Testis (tissue), 2 donors: ENCODE measurements at regions not wholly inside any gene's neighbourhood (a gene's known extent, or its start where the extent isn't known, plus 50 kb on each side); places are given as distances from the start of the nearest gene placed in this dataset.

Experiments used
- DNase-seq: peaks from one replicate; pipeline ENCODE4 v3.0.0-alpha.2; 2019
- H3K27ac ChIP-seq, 2 donors: fragments of 200-600 bp; sonication (generic); one replicate each; pipeline ENCODE4 v1.5.1; 2019
- H3K27me3 ChIP-seq: fragments of 200-600 bp; sonication (generic); one replicate; pipeline ENCODE4 v1.5.1; 2019
- H3K36me3 ChIP-seq: fragments of 200-600 bp; sonication (generic); one replicate; pipeline ENCODE4 v1.5.1; 2017; ENCODE audit warnings: low read depth; ENCODE audit errors: missing control alignments
- H3K4me1 ChIP-seq: fragments of 200-600 bp; sonication (generic); one replicate; pipeline ENCODE4 v1.5.1; 2019
- H3K4me3 ChIP-seq, 2 donors: fragments of 200-600 bp; sonication (generic); one replicate each; pipeline ENCODE4 v1.5.1; 2017 to 2019
- H3K9me3 ChIP-seq: fragments of 200-600 bp; sonication (generic); one replicate; pipeline ENCODE4 v1.5.1; 2017
- CTCF ChIP-seq, 3 experiments: fragments of 450-650 bp in 2 of 3; fragments of 200-600 bp in 1 of 3; sonication (generic) in 1 of 3; IDR thresholded peaks; one replicate each; pipeline ENCODE4 v1.5.1; 2016 to 2019; ENCODE audit warnings: antibody characterized with exemption in 3 of 3, mild to moderate bottlenecking in 2 of 3, moderate library complexity in 1 of 3
- POLR2A ChIP-seq: fragments of 450-650 bp; IDR thresholded peaks from one replicate; pipeline ENCODE4 v1.6.1; 2017; ENCODE audit warnings: antibody characterized with exemption, mild to moderate bottlenecking, moderate library complexity
- WGBS, 2 donors: methylation state at CpG; one replicate each; pipeline ENCODE4 v1.1.5; 2018; 5-methylcytosine and 5-hydroxymethylcytosine counted together
- intact Hi-C: fragments of 100-400 bp; cut with DNase I; formaldehyde crosslinking; loops from one replicate; pipeline ENCODE4 v1.15.1; 2023; ENCODE audit warnings: low total_unique reads

DNA sequence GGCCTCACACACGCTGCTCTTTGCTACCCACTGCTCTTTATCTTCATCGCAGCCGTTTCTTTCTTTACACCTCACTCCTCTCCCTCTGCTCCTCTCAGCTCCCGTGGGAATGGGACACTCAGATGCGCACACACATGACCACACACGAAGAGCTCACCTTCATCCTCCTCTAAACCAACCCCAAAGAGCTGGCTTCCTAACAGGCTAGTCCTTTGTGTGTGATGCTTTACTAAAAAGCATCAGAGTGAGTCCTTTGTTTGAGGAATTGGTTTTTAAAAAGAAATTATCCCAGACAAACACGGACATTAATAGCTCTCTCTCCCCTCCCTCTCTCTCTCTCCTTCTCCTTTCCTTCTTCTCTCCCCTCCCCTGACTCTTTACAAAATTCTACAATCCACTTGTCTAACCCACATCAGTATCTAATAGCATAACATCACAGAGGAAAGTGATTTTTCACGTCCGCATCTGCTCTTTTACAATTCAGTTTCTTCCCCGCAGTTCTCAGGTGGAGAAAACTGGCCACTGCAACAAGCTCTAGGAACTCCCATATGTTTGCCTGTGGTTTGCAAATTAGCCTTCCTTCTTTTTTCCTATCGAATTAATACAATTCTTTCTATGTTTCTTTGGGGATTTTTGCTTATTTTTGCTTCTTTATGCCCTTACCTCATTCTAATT is 306.8 kb upstream of the CNR1 start:
- WGBS, 2 donors: 49 to 53% methylated on average over 11 of the region's 11 CpGs
- Histone ChIP-seq H3K9me3 (no peaks in the 10 kb centered on the region), H3K36me3 (no peaks in the 10 kb centered on the region), H3K4me1 (no peaks in the 10 kb centered on the region), H3K27ac (no peak overlapping the region), H3K27me3 (no peaks in the 10 kb centered on the region), H3K4me3 (no peak overlapping the region)
- DNase-seq: no peak
- intact Hi-C loops: no loop called here
- no peak for TF ChIP-seq CTCF (IDR thresholded peaks at IDR 0.05)
- TF ChIP-seq POLR2A: no peak

GRCh38 chr6:88459643-88460042 is 293.5 kb upstream of the CNR1 start:
- 81 to 83% methylated on average over 1 of the region's 1 CpG for WGBS, 2 donors
- no peaks in the 10 kb centered on the region for H3K4me1 ChIP-seq
- TF ChIP-seq CTCF (IDR thresholded peaks at IDR 0.05) (no peak), POLR2A (no peak)

GRCh38 chr6:88459189-88459588 is 293.0 kb upstream of the CNR1 start:
- no peak overlapping the region for H3K4me3 ChIP-seq
- H3K27me3 ChIP-seq: no peaks in the 10 kb centered on the region
- DNase-seq: no peak
- TF ChIP-seq CTCF (IDR thresholded peaks at IDR 0.05) (no peak), POLR2A (no peak)
- H3K4me1 ChIP-seq: no peaks in the 10 kb centered on the region
- no peaks in the 10 kb centered on the region for H3K36me3 ChIP-seq
- intact Hi-C loops: no loop called here
- H3K27ac ChIP-seq: no peak overlapping the region
- no peaks in the 10 kb centered on the region for H3K9me3 ChIP-seq
- WGBS, 2 donors: 92 to 95% methylated on average over 1 of the region's 1 CpG

More at GRCh38 chr6:88459643-88460042, 293.5 kb upstream of the CNR1 start:
- intact Hi-C loops: no loop called here
- H3K4me3 ChIP-seq: no peak overlapping the region
- no peak overlapping the region for H3K27ac ChIP-seq
- no peaks in the 10 kb centered on the region for H3K36me3 ChIP-seq
- no peaks in the 10 kb centered on the region for H3K9me3 ChIP-seq
- H3K27me3 ChIP-seq: no peaks in the 10 kb centered on the region
- DNase-seq: no peak

GRCh38 chr6:88458662-88459061 is 292.5 kb upstream of the CNR1 start:
- no peaks in the 10 kb centered on the region for H3K27me3 ChIP-seq
- TF ChIP-seq POLR2A: no peak
- no peak for TF ChIP-seq CTCF (IDR thresholded peaks at IDR 0.05)
- no peaks in the 10 kb centered on the region for H3K9me3 ChIP-seq
- H3K4me3 ChIP-seq: no peak overlapping the region
- no peaks in the 10 kb centered on the region for H3K4me1 ChIP-seq
- no peaks in the 10 kb centered on the region for H3K36me3 ChIP-seq
- no peak for DNase-seq
- intact Hi-C loops: no loop called here
- no peak overlapping the region for H3K27ac ChIP-seq
- WGBS, 2 donors: 90 to 92% methylated on average over 3 of the region's 3 CpGs

- Histone ChIP-seq H3K36me3 (no peaks in the 10 kb centered on the region), H3K4me3 (no peak overlapping the region), H3K4me1 (no peaks in the 10 kb centered on the region), H3K27ac (no peak overlapping the region), H3K9me3 (no peaks in the 10 kb centered on the region), H3K27me3 (no peaks in the 10 kb centered on the region)
- intact Hi-C loops: no loop called here
- TF ChIP-seq POLR2A: no peak
- WGBS, 2 donors: 67 to 73% methylated on average over 1 of the region's 1 CpG
- DNase-seq: no peak
Observed at GRCh38 chr6:88456221-88456859, 290.2 kb upstream of the CNR1 start.
